Panc1 (cell line): ENCODE measurements at regions not wholly inside any gene's neighbourhood (a gene's known extent, or its start where the extent isn't known, plus 50 kb on each side); places are given as distances from the start of the nearest gene placed in this dataset.

ENCODE experiments used
- ATAC-seq: fragments of 200-7000 bp; cut with Tn5 transposase; 2 replicates; pipeline ENCODE4 v1.9.1; 2020; ENCODE audit warnings: mild to moderate bottlenecking, moderate library complexity
- BruUV-seq: library from RNA; stranded (reverse); fragments of 400-500 nt; replicated peaks from 2 replicates; lab custom pipeline; 2021; lab: Mats Ljungman, UMichigan
- CTCF ChIA-PET: fragments of 300-600 bp; sonication (Branson Sonifier 250); formaldehyde crosslinking; loops from one replicate; lab custom pipeline; 2022; ENCODE audit warnings: antibody characterized with exemption; lab: Charles Lee
- POLR2A ChIA-PET: fragments of 300-600 bp; sonication (Branson Sonifier 250); formaldehyde crosslinking; loops from one replicate; lab custom pipeline; 2022; ENCODE audit warnings: antibody characterized with exemption; lab: Charles Lee
- DNase-seq: peaks from one replicate; pipeline ENCODE4 v3.0.0-alpha.2; 2010; ENCODE audit warnings: low read depth, low spot score
- H3K27ac ChIP-seq: 2 replicates; pipeline ENCODE4 v1.5.1; 2011; ENCODE audit warnings: mild to moderate bottlenecking, low read length, inconsistent platforms
- H3K27me3 ChIP-seq: fragments of 200-500 bp; sonication (Bioruptor generic); 2 replicates; pipeline ENCODE4 v1.6.0; 2014; ENCODE audit warnings: low read length, inconsistent platforms; ENCODE audit not compliant: control insufficient read depth, insufficient read depth
- H3K36me3 ChIP-seq: fragments of 200-500 bp; sonication (Bioruptor generic); 2 replicates; pipeline ENCODE4 v1.5.1; 2014; ENCODE audit warnings: inconsistent platforms, mild to moderate bottlenecking, low read length, moderate library complexity; ENCODE audit not compliant: control insufficient read depth, insufficient read depth
- H3K4me1 ChIP-seq: 2 replicates; pipeline ENCODE4 v1.5.1; 2011; ENCODE audit warnings: inconsistent platforms, mild to moderate bottlenecking, low read length, moderate library complexity; ENCODE audit not compliant: control insufficient read depth, insufficient read depth
- H3K4me3 ChIP-seq, 2 experiments: 2 replicates each; pipeline ENCODE4 v1.5.1; 2011 to 2012; ENCODE audit warnings: low read depth in 2 of 2, low read length in 2 of 2, mild to moderate bottlenecking in 2 of 2, inconsistent platforms in 1 of 2, moderate library complexity in 1 of 2
- H3K9me3 ChIP-seq: fragments of 200-500 bp; sonication (Bioruptor generic); 2 replicates; pipeline ENCODE4 v1.5.1; 2014; ENCODE audit warnings: low read depth, mild to moderate bottlenecking, inconsistent platforms, low read length, moderate library complexity; ENCODE audit not compliant: control insufficient read depth, insufficient read depth
- CTCF ChIP-seq: fragments of 450-650 bp; IDR thresholded peaks from 2 replicates; pipeline ENCODE4 v1.5.1; 2017; ENCODE audit warnings: mild to moderate bottlenecking
- POLR2AphosphoS5 ChIP-seq: IDR thresholded peaks from 2 replicates; pipeline ENCODE4 v1.6.1; 2012; ENCODE audit warnings: mild to moderate bottlenecking, low read depth, low read length, moderate library complexity
- REST ChIP-seq, 2 experiments: IDR thresholded peaks; 2 replicates each; pipeline ENCODE4 v1.6.1; 2011 to 2012; ENCODE audit warnings: low read depth in 2 of 2, control low read depth in 1 of 2, low read length in 1 of 2, mild to moderate bottlenecking in 1 of 2, moderate library complexity in 1 of 2; ENCODE audit not compliant: insufficient read depth in 1 of 2
- SIN3A ChIP-seq: IDR thresholded peaks from 2 replicates; pipeline ENCODE4 v1.6.1; 2012; ENCODE audit warnings: low read depth, mild to moderate bottlenecking, low read length, moderate library complexity, borderline replicate concordance; ENCODE audit not compliant: insufficient read depth
- TCF7L2 ChIP-seq: IDR thresholded peaks from 2 replicates; pipeline ENCODE4 v1.6.1; 2011; ENCODE audit warnings: mild to moderate bottlenecking, low read depth, low read length, inconsistent platforms
- in situ Hi-C: cut with HindIII; loops from 2 replicates; pipeline ENCODE4 v1.10.0; 2016; ENCODE audit warnings: low sequenced_read_pairs, low pct_unique_long_range_greater_than_20kb
- intact Hi-C: fragments of 100-400 bp; cut with micrococcal nuclease; formaldehyde crosslinking; loops from one replicate; pipeline ENCODE4 v1.10.0; 2022; ENCODE audit not compliant: unreplicated experiment

GRCh38 chr1:30485072-30485471, 238.3 kb downstream of the MATN1 start:
- intact Hi-C loops: no loop called here
- no peaks in the 10 kb centered on the region for H3K36me3 ChIP-seq
- peaks cover 4% of the 10 kb centered on the region for H3K9me3 ChIP-seq
- ChIA-PET POLR2A (no interaction called here), CTCF (no interaction called here)
- H3K4me1 ChIP-seq: no peaks in the 10 kb centered on the region
- no peak overlapping the region for H3K27ac ChIP-seq
- TF ChIP-seq CTCF (no peak), TCF7L2 (no peak), POLR2AphosphoS5 (no peak), REST (IDR thresholded peaks at IDR 0.05; ENCODE audit: insufficient read depth in 1 of 2, low read depth in 2 of 2, low read length in 1 of 2) (no peak), SIN3A (no peak)
- H3K27me3 ChIP-seq: no peaks in the 10 kb centered on the region
- H3K4me3 ChIP-seq: no peak overlapping the region
- no peak for ATAC-seq
- BruUV-seq: no TSS peak
- no peak for DNase-seq
- in situ Hi-C loops: no loop called here

- no peak overlapping the region for H3K4me3 ChIP-seq
- TF ChIP-seq CTCF (no peak), SIN3A (no peak), TCF7L2 (no peak)
- no peak overlapping the region for H3K27ac ChIP-seq
- H3K27me3 ChIP-seq: no peaks in the 10 kb centered on the region
- ATAC-seq (no peak), DNase-seq (no peak)
- POLR2A ChIA-PET: no interaction called here
- H3K4me1 ChIP-seq: no peaks in the 10 kb centered on the region
- no peaks in the 10 kb centered on the region for H3K36me3 ChIP-seq
- no TSS peak for BruUV-seq
- in situ Hi-C loops (no loop called here), intact Hi-C loops (no loop called here)
- CTCF ChIA-PET: no interaction called here
- peaks cover 4% of the 10 kb centered on the region for H3K9me3 ChIP-seq
Observed at GRCh38 chr1:30484668-30485067, 238.7 kb downstream of the MATN1 start.

GRCh38 chr1:30479575-30479974, 243.8 kb downstream of the MATN1 start:
- no peaks in the 10 kb centered on the region for H3K4me1 ChIP-seq
- in situ Hi-C loops: no loop called here
- CTCF ChIA-PET: no interaction called here
- intact Hi-C loops: no loop called here
- ATAC-seq: no peak
- no TSS peak for BruUV-seq
- H3K9me3 ChIP-seq: peaks cover 4% of the 10 kb centered on the region
- TF ChIP-seq SIN3A: no peak
- TF ChIP-seq TCF7L2: no peak
- TF ChIP-seq REST (IDR thresholded peaks at IDR 0.05; ENCODE audit: insufficient read depth in 1 of 2, low read depth in 2 of 2, low read length in 1 of 2): no peak
- TF ChIP-seq CTCF: no peak
- TF ChIP-seq POLR2AphosphoS5: no peak
- POLR2A ChIA-PET: no interaction called here
- H3K4me3 ChIP-seq: no peak overlapping the region
- no peaks in the 10 kb centered on the region; the same call in 1 of the 2 replicates for H3K27me3 ChIP-seq
- H3K36me3 ChIP-seq: no peaks in the 10 kb centered on the region
- H3K27ac ChIP-seq: no peak overlapping the region
- DNase-seq: no peak
